ENCODE measurements at regions not wholly inside any gene's neighbourhood (a gene's known extent, or its start where the extent isn't known, plus 50 kb on each side); places are given as distances from the start of the nearest gene placed in this dataset.

DNA sequence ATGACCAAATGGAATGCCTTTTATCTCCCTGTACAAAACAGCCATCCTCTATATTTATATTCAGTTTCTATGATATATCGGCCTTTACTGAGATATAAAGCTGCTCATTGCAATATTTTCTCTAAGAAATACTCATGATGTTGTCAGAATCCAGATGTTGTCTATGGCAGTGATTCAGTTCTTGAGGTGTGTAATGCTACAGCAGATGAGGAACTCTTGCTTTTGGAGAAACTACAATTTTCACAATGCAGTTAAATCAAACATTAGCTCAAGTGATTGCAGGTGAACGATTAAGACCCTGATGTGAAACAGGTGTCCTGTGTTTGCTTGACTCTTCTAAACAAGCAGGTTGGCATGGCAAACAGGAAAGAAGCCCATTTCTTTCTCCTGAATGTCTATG, 256.2 kb upstream of the CDH20 start:
- Histone ChIP-seq H3K79me2 (ENCODE audit: insufficient read depth, low read depth, low read length) (no peaks in the 10 kb centered on the region), H3K9me2 (ENCODE audit: insufficient read depth, low read length) (no peaks in the 10 kb centered on the region), H3K4me2 (ENCODE audit: low read length) (no peak overlapping the region), H3K27ac (ENCODE audit: low read depth, low read length, poor library complexity, severe bottlenecking) (no peak overlapping the region), H2AFZ (ENCODE audit: low read length) (no peak overlapping the region), H4K20me1 (ENCODE audit: insufficient read depth, low read length) (no peaks in the 10 kb centered on the region), H3K9me3 (ENCODE audit: low read length) (no peaks in the 10 kb centered on the region), H3K36me3 (ENCODE audit: insufficient read depth, low read length) (no peaks in the 10 kb centered on the region), H3K4me1 (ENCODE audit: insufficient read depth, low read length, poor library complexity, severe bottlenecking) (no peaks in the 10 kb centered on the region), H3K4me3 (ENCODE audit: low read depth, low read length, poor library complexity, severe bottlenecking) (no peak overlapping the region)
- BruUV-seq (replicated peaks), result no TSS peak
- TF ChIP-seq EZH2phosphoT487 (IDR thresholded peaks at IDR 0.05; ENCODE audit: borderline replicate concordance, low read depth, low read length), result no peak
- intact Hi-C loops (cut with micrococcal nuclease; ENCODE audit: unreplicated experiment), result no loop called here
- CTCF ChIA-PET (ENCODE audit: unreplicated experiment), result no interaction called here
- POLR2A ChIA-PET, result no interaction called here
- DNase-seq (ENCODE audit: low spot score), result no peak

DNA sequence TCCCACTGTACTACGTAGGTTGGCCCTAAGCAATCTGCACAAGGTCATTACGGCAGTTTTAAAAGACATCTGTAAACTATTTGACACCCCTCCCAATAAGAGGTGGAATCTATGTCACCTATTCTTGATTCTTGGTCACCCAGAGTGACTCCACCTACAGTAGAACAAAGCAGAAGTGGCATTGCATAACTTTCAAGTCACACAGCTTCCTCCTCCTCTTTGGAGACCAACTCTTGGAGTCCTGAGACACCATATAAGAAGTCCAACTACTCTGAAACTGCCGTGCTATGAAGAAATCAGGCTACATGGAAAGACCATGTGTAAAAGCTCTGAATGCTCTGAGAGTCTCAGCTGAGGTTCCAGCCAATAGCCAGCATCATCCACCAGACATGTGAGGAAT, 253.5 kb upstream of the CDH20 start:
- no peak for DNase-seq (ENCODE audit: low spot score)
- H2AFZ ChIP-seq (ENCODE audit: low read length), result no peak overlapping the region
- no peak overlapping the region for H3K4me2 ChIP-seq (ENCODE audit: low read length)
- ChIA-PET CTCF (ENCODE audit: unreplicated experiment) (no interaction called here), POLR2A (interaction anchor here (0.7 kb wide), 1 partner anchor 293 kb away, joined by 6 read pairs; no protein-coding TSS in a partner anchor)
- TF ChIP-seq, protein P1, sequence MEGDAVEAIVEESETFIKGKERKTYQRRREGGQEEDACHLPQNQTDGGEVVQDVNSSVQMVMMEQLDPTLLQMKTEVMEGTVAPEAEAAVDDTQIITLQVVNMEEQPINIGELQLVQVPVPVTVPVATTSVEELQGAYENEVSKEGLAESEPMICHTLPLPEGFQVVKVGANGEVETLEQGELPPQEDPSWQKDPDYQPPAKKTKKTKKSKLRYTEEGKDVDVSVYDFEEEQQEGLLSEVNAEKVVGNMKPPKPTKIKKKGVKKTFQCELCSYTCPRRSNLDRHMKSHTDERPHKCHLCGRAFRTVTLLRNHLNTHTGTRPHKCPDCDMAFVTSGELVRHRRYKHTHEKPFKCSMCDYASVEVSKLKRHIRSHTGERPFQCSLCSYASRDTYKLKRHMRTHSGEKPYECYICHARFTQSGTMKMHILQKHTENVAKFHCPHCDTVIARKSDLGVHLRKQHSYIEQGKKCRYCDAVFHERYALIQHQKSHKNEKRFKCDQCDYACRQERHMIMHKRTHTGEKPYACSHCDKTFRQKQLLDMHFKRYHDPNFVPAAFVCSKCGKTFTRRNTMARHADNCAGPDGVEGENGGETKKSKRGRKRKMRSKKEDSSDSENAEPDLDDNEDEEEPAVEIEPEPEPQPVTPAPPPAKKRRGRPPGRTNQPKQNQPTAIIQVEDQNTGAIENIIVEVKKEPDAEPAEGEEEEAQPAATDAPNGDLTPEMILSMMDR (conservative IDR thresholded peaks at IDR 0.05; ENCODE audit: low read length), result no peak
- TF ChIP-seq EZH2phosphoT487 (IDR thresholded peaks at IDR 0.05; ENCODE audit: borderline replicate concordance, low read depth, low read length), result no peak
- H3K9me2 ChIP-seq (ENCODE audit: insufficient read depth, low read length), result no peaks in the 10 kb centered on the region
- H3K79me2 ChIP-seq (ENCODE audit: insufficient read depth, low read depth, low read length), result no peaks in the 10 kb centered on the region
- H3K36me3 ChIP-seq (ENCODE audit: insufficient read depth, low read length), result no peaks in the 10 kb centered on the region
- H3K4me1 ChIP-seq (ENCODE audit: insufficient read depth, low read length, poor library complexity, severe bottlenecking), result no peaks in the 10 kb centered on the region
- BruUV-seq (replicated peaks), result no TSS peak
- H3K9me3 ChIP-seq (ENCODE audit: low read length), result no peaks in the 10 kb centered on the region
- no peaks in the 10 kb centered on the region for H4K20me1 ChIP-seq (ENCODE audit: insufficient read depth, low read length)
- intact Hi-C loops (cut with micrococcal nuclease; ENCODE audit: unreplicated experiment), result loop anchor here (10.0 kb wide), 1 partner anchor 425 kb away; no protein-coding TSS in a partner anchor
- no peak overlapping the region for H3K27ac ChIP-seq (ENCODE audit: low read depth, low read length, poor library complexity, severe bottlenecking)
- H3K4me3 ChIP-seq (ENCODE audit: low read depth, low read length, poor library complexity, severe bottlenecking), result no peak overlapping the region

DNA sequence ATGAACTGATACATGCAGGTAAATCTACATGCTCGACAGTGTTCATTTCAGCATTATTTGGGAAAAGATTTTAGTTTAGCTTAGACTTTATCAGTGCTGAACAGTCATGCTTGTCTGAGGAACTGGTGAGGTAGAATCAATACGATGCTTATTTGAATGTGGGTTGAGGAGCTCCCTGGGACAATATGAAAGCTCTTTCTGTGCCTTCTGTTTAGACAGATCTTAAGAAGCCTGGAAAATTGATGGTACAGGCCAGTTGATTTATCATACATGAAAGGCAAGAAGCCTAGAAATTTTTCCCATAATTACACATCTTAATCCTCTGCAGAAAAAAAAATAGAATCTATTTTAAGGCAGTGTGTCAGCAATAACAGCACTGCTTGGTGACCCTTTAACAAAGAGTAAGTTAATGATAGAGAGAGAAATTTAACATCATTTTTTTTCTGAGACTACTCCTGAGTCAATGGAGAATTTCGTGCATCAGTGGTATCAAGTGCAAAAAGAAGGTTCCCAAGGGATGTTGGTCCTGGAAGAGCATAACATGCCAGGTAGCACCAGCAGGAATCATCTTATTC, 252.2 kb upstream of the CDH20 start:
- POLR2A ChIA-PET, result no interaction called here
- no TSS peak for BruUV-seq (replicated peaks)

More for the DNA sequence above, 252.2 kb upstream of the CDH20 start:
- Histone ChIP-seq H3K9me2 (ENCODE audit: insufficient read depth, low read length) (no peaks in the 10 kb centered on the region), H3K27ac (ENCODE audit: low read depth, low read length, poor library complexity, severe bottlenecking) (no peak overlapping the region), H3K79me2 (ENCODE audit: insufficient read depth, low read depth, low read length) (no peaks in the 10 kb centered on the region), H3K4me1 (ENCODE audit: insufficient read depth, low read length, poor library complexity, severe bottlenecking) (no peaks in the 10 kb centered on the region), H3K9me3 (ENCODE audit: low read length) (no peaks in the 10 kb centered on the region), H2AFZ (ENCODE audit: low read length) (no peak overlapping the region), H3K4me3 (ENCODE audit: low read depth, low read length, poor library complexity, severe bottlenecking) (no peak overlapping the region), H3K36me3 (ENCODE audit: insufficient read depth, low read length) (no peaks in the 10 kb centered on the region), H3K4me2 (ENCODE audit: low read length) (no peak overlapping the region), H4K20me1 (ENCODE audit: insufficient read depth, low read length) (no peaks in the 10 kb centered on the region)
- no peak for DNase-seq (ENCODE audit: low spot score)
- CTCF ChIA-PET (ENCODE audit: unreplicated experiment), result no interaction called here
- intact Hi-C loops (cut with micrococcal nuclease; ENCODE audit: unreplicated experiment), result loop anchor here (10.0 kb wide), 1 partner anchor 424 kb away; no protein-coding TSS in a partner anchor
- TF ChIP-seq, protein P1 (conservative IDR thresholded peaks at IDR 0.05; ENCODE audit: low read length), result no peak

Data from OCI-LY7 (cell line).